ENCODE measurements at regions not wholly inside any gene's neighbourhood (a gene's known extent, or its start where the extent isn't known, plus 50 kb on each side); places are given as distances from the start of the nearest gene placed in this dataset.
"Not testable (repeated sequence)": the region's sequence is repeated elsewhere in the genome, so short reads cannot be mapped to it uniquely, and the experiment has no call there.

GRCh38 chrX:83954116-83954515, 93.2 kb downstream of the CYLC1 start:
- peak; percentile 55 for DNase-seq (ENCODE audit: low spot score)

GRCh38 chrX:83966347-83966746, 105.4 kb downstream of the CYLC1 start:
- DNase-seq (ENCODE audit: low spot score) = no peak

DNA sequence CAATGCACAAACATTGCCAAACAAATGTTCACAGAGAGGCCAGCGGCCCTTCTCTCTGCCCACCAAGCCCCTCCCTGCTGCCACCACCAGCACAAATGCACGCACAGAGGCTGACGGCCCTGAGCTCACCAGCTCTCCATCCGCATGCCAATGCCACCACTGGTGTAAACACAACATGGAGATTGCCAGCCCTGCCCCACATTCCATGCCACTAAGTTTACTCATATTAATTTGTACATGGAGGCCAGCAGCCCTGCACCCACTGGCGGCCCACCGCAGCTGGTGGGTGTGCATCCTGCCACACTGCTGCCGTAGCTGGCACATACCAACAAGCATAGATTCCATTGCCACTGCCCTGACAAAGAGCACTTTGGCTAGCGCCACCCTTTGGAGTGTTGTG, 124.0 kb downstream of the CYLC1 start:
- no peak for DNase-seq (ENCODE audit: low spot score)

DNA sequence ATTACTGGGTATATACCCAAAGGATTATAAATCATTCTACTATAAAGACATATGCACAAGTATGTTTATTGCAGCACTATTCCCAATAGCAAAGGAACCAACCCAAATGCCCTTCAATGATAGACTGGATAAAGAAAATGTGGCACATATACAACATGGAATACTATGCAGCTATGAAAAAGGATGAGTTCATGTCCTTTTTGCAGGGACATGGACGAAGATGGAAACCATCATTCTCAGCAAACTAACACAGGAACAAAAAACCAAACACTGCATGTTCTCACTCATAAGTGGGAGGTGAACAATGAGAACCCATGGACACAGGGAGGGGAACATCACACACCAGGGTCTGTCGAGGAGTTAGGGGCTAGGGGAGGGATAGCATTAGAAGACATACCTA, 129.2 kb downstream of the CYLC1 start:
- not testable (repeated sequence) for DNase-seq (ENCODE audit: low spot score)

- no peak for DNase-seq (ENCODE audit: low spot score)
Measured at GRCh38 chrX:83997781-83998180, 136.8 kb downstream of the CYLC1 start.

Data from mesenteric fat pad (tissue), 1 donor.